PC-3 (cell line): ENCODE measurements at regions not wholly inside any gene's neighbourhood (a gene's known extent, or its start where the extent isn't known, plus 50 kb on each side); places are given as distances from the start of the nearest gene placed in this dataset.

ENCODE experiments used
- ATAC-seq: fragments of 200-7000 bp; cut with Tn5 transposase; 2 replicates; pipeline ENCODE4 v1.9.1; 2020; ENCODE audit warnings: mild to moderate bottlenecking, moderate library complexity
- BruUV-seq: library from RNA; stranded (reverse); fragments of 400-500 nt; replicated peaks from 2 replicates; lab custom pipeline; 2021; lab: Mats Ljungman, UMichigan
- CTCF ChIA-PET: fragments of 300-600 bp; sonication (Branson Sonifier 250); formaldehyde crosslinking; loops from one replicate; lab custom pipeline; 2022; ENCODE audit warnings: antibody characterized with exemption; lab: Charles Lee
- POLR2A ChIA-PET: fragments of 300-600 bp; sonication (Branson Sonifier 250); formaldehyde crosslinking; loops from one replicate; lab custom pipeline; 2022; ENCODE audit warnings: antibody characterized with exemption; ENCODE audit not compliant: unreplicated experiment; lab: Charles Lee
- DNase-seq: peaks from one replicate; pipeline ENCODE4 v3.0.0-alpha.2; 2015
- H2AFZ ChIP-seq: fragments of 300-600 bp; sonication (generic); 2 replicates; pipeline ENCODE4 v1.6.0; 2016; ENCODE audit warnings: antibody characterized with exemption, low read length
- H3F3A ChIP-seq: fragments of 300-600 bp; sonication (generic); one replicate; pipeline ENCODE4 v1.6.0; 2017; ENCODE audit warnings: antibody characterized with exemption, low read length, control low read depth, mild to moderate bottlenecking; ENCODE audit not compliant: unreplicated experiment
- H3K27ac ChIP-seq: fragments of 300-600 bp; sonication (generic); 2 replicates; pipeline ENCODE4 v1.5.1; 2016; ENCODE audit warnings: mild to moderate bottlenecking, low read length
- H3K27me3 ChIP-seq: fragments of 300-600 bp; sonication (generic); 2 replicates; pipeline ENCODE4 v1.6.1; 2016; ENCODE audit warnings: low read length, mixed read lengths
- H3K36me3 ChIP-seq: fragments of 300-600 bp; sonication (generic); 2 replicates; pipeline ENCODE4 v1.6.1; 2016; ENCODE audit warnings: low read depth, mixed run types, low read length, mixed read lengths
- H3K4me1 ChIP-seq: fragments of 300-600 bp; sonication (generic); 2 replicates; pipeline ENCODE4 v1.5.1; 2016; ENCODE audit warnings: low read length; ENCODE audit not compliant: insufficient read depth
- H3K4me2 ChIP-seq: fragments of 300-600 bp; sonication (generic); 2 replicates; pipeline ENCODE4 v1.6.0; 2016; ENCODE audit warnings: low read length
- H3K4me3 ChIP-seq: fragments of 300-600 bp; sonication (generic); 2 replicates; pipeline ENCODE4 v1.5.1; 2016; ENCODE audit warnings: mild to moderate bottlenecking, low read length, mixed read lengths
- H3K79me2 ChIP-seq: fragments of 300-600 bp; sonication (generic); 2 replicates; pipeline ENCODE4 v1.6.1; 2017; ENCODE audit warnings: low read length, mixed read lengths
- H3K9ac ChIP-seq: fragments of 300-600 bp; sonication (generic); 2 replicates; pipeline ENCODE4 v1.6.0; 2016; ENCODE audit warnings: mild to moderate bottlenecking, low read length
- H3K9me2 ChIP-seq: fragments of 300-600 bp; sonication (generic); replicated peaks from 2 replicates; pipeline ENCODE4 v1.6.1; 2016; ENCODE audit warnings: mixed run types, low read length, mixed read lengths
- H3K9me3 ChIP-seq: fragments of 300-600 bp; sonication (generic); 2 replicates; pipeline ENCODE4 v1.6.1; 2016; ENCODE audit warnings: low read length, mixed read lengths
- H4K20me1 ChIP-seq: fragments of 300-600 bp; sonication (generic); 2 replicates; pipeline ENCODE4 v1.6.1; 2016; ENCODE audit warnings: low read length, mixed read lengths
- CTCF ChIP-seq: fragments of 300-600 bp; sonication (generic); conservative IDR thresholded peaks from 2 replicates; pipeline ENCODE4 v1.5.1; 2017; ENCODE audit warnings: antibody characterized with exemption, low read depth, mild to moderate bottlenecking, low read length
- EZH2 ChIP-seq: fragments of 300-600 bp; sonication (generic); IDR thresholded peaks from one replicate; pipeline ENCODE4 v1.6.1; 2017; ENCODE audit warnings: antibody characterized with exemption, mild to moderate bottlenecking, low read length; ENCODE audit not compliant: unreplicated experiment
- EZH2phosphoT487 ChIP-seq: fragments of 300-600 bp; sonication (generic); IDR thresholded peaks from 2 replicates; pipeline ENCODE4 v1.6.1; 2018; ENCODE audit warnings: mild to moderate bottlenecking, antibody characterized with exemption, low read length, borderline replicate concordance
- intact Hi-C: fragments of 100-400 bp; cut with micrococcal nuclease; formaldehyde crosslinking; loops from 2 replicates; pipeline ENCODE4 v1.9.0; 2023

GRCh38 chr3:168260859-168261258, 165.1 kb upstream of the GOLIM4 start:
- Histone ChIP-seq H3K27ac (no peak overlapping the region), H3K4me3 (no peak overlapping the region), H4K20me1 (no peaks in the 10 kb centered on the region), H2AFZ (no peak overlapping the region), H3K9ac (no peak overlapping the region), H3K4me1 (no peaks in the 10 kb centered on the region), H3K9me3 (no peaks in the 10 kb centered on the region), H3K36me3 (no peaks in the 10 kb centered on the region), H3F3A (no peaks in the 10 kb centered on the region), H3K9me2 (no peaks in the 10 kb centered on the region), H3K4me2 (no peak overlapping the region), H3K27me3 (no peaks in the 10 kb centered on the region), H3K79me2 (no peaks in the 10 kb centered on the region)
- no TSS peak for BruUV-seq
- TF ChIP-seq EZH2phosphoT487 (no peak), EZH2 (no peak), CTCF (no peak)
- DNase-seq = no peak
- CTCF ChIA-PET = no interaction called here
- intact Hi-C loops = no loop called here
- no peak for ATAC-seq
- POLR2A ChIA-PET = no interaction called here

DNA sequence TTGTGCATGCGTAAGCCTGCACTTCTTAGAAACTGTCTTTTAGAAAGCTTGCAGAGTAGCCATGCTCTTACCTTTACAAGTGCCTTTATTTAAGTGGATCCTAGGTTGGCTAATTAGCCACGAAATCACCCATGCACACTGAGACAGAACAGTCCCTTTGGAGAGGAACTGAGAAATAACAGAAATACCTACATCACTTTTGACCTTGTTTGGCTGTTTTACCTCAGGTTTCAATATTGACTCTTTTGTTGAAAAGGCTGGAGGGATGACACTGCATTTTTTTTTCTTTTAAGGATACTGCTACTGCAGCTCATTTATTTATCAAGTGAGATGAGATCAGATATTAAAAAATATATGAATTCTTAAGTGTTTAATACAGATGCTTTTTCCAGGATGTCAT, 155.6 kb upstream of the GOLIM4 start:
- DNase-seq (no peak), ATAC-seq (no peak)
- Histone ChIP-seq H3K9ac (no peak overlapping the region), H3K4me2 (no peak overlapping the region), H3K27ac (no peak overlapping the region), H3K9me2 (no peaks in the 10 kb centered on the region), H3K36me3 (no peaks in the 10 kb centered on the region), H3K79me2 (no peaks in the 10 kb centered on the region), H4K20me1 (0 out of 2 replicates have a peak, but pooled peaks cover 3% of the 10 kb centered on the region), H3K4me1 (peaks cover 11% of the 10 kb centered on the region; the same call in 1 of the 2 replicates), H3K9me3 (no peaks in the 10 kb centered on the region), H3K27me3 (peaks cover 5% of the 10 kb centered on the region; the same call in 1 of the 2 replicates), H3K4me3 (no peak overlapping the region), H2AFZ (no peak overlapping the region), H3F3A (no peaks in the 10 kb centered on the region)
- ChIA-PET CTCF (no interaction called here), POLR2A (no interaction called here)
- TF ChIP-seq EZH2phosphoT487 (no peak), CTCF (no peak), EZH2 (no peak)
- intact Hi-C loops = loop anchor here (2.0 kb wide), 1 partner anchor 57 kb away; no protein-coding TSS in a partner anchor
- no TSS peak for BruUV-seq

DNA sequence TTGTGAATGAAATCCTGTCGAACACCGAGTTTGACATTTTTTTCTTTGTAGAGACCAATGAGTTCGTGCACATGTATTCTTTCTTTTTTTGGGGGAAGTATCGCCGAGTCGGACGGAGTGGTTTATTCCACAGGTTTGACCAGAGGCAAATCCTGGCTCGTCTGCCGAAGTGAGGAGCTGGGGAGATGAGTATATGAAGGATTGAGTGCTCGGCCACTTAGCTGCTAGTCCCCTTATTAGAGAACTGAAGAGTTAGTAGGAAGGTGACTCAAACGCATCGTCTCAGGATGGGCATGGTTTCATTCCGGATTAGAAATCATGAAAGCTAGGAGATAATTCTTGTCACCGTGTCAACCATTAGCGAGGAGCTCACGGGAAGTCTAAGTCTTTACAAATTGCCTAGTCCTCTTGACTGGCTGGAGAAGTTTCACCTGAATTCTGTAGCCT, 154.7 kb upstream of the GOLIM4 start:
- no peaks in the 10 kb centered on the region for H3F3A ChIP-seq
- H3K79me2 ChIP-seq = no peaks in the 10 kb centered on the region
- ChIA-PET POLR2A (no interaction called here), CTCF (interaction anchor here (0.5 kb wide), 1 partner anchor 90 kb away, joined by 4 read pairs; no protein-coding TSS in a partner anchor)
- 0 out of 2 replicates have a peak, but pooled peaks cover 3% of the 10 kb centered on the region for H4K20me1 ChIP-seq
- H3K9ac ChIP-seq = peak overlapping the region; percentile 23; the same call in 1 of the 2 replicates
- no peaks in the 10 kb centered on the region for H3K36me3 ChIP-seq
- TSS peak; percentile 53 for BruUV-seq
- H3K27me3 ChIP-seq = peaks cover 8% of the 10 kb centered on the region; the same call in 1 of the 2 replicates
- ATAC-seq (no peak), DNase-seq (no peak)
- H3K27ac ChIP-seq = no peak overlapping the region
- H2AFZ ChIP-seq = peak overlapping the region; percentile 94
- H3K4me3 ChIP-seq = peak overlapping the region; percentile 66
- intact Hi-C loops = loop anchor here (2.0 kb wide), 1 partner anchor 58 kb away; no protein-coding TSS in a partner anchor
- TF ChIP-seq EZH2 = no peak
- no peak for TF ChIP-seq CTCF
- TF ChIP-seq EZH2phosphoT487 = no peak
- H3K4me2 ChIP-seq = peak overlapping the region; percentile 88
- no peaks in the 10 kb centered on the region for H3K9me2 ChIP-seq
- H3K9me3 ChIP-seq = no peaks in the 10 kb centered on the region
- H3K4me1 ChIP-seq = peaks cover 11% of the 10 kb centered on the region; the same call in 1 of the 2 replicates
